ENCODE measurements at regions not wholly inside any gene's neighbourhood (a gene's known extent, or its start where the extent isn't known, plus 50 kb on each side); places are given as distances from the start of the nearest gene placed in this dataset.

DNA sequence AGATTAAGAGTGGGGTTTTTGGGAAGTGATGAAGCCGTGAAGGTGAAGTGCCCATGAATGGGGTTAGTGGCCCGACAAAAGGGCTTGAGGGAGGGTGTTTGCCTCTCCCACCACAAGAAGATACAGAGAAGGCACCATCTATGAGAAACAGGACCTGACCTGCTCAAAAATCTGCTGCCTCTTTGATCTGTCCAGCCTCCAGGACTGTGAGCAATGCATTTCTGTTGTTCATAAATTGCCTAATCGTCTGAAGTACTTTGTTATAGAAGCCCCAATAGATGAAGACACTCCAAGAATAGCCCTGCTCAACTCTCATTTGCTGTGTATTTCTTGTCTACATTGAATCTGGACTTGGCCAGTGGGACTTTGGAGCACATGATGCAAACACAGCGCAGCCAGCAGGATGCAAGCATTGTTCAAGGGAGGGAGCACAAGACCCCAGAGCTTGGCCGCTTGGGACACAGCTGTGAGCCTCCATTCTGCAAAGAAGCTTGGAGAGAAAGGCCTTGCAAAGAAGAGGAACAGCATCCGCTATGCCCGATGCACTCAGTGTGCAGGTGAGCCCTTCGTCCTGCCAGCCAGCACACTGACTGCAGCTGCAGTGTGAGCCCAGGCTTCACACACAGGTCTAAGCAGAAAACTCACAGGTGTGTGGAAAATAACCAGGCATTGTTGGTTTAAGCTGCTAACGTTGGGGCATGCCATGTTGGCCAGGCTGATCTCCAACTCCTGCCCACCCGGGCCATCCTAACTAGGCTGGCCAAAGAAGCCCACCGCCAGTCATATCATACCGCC, 73.2 kb upstream of the KLF6 start:
- no peak for ATAC-seq
- intact Hi-C loops (cut with micrococcal nuclease), result no loop called here
- TF ChIP-seq CTCF (IDR thresholded peaks at IDR 0.05), result no peak

GRCh38 chr10:3857318-3857717, 72.3 kb upstream of the KLF6 start:
- intact Hi-C loops (cut with micrococcal nuclease), result no loop called here
- H3K36me3 Mint-ChIP-seq, result no peaks in the 10 kb centered on the region
- H3K9me3 Mint-ChIP-seq, result no peaks in the 10 kb centered on the region
- Histone ChIP-seq H3K36me3 (ENCODE audit: control insufficient read depth, insufficient read depth, low read length) (no peaks in the 10 kb centered on the region), H3K4me3 (ENCODE audit: low read length) (no peak overlapping the region), H3K4me1 (ENCODE audit: control insufficient read depth, insufficient read depth, low read length) (peaks cover 4% of the 10 kb centered on the region), H3K9me3 (ENCODE audit: control insufficient read depth, insufficient read depth, low read length) (no peaks in the 10 kb centered on the region), H3K27ac (ENCODE audit: low read length) (no peak overlapping the region), H3K27me3 (ENCODE audit: control insufficient read depth, insufficient read depth, low read length) (no peaks in the 10 kb centered on the region)
- DNase-seq (no peak), ATAC-seq (no peak)
- WGBS (ENCODE audit: insufficient coverage), result 94% methylated on average over 8 of the region's 8 CpGs
- no peak overlapping the region for H3K27ac Mint-ChIP-seq
- TF ChIP-seq CTCF (IDR thresholded peaks at IDR 0.05), result no peak
- no peaks in the 10 kb centered on the region for H3K27me3 Mint-ChIP-seq (ENCODE audit: low read depth in 2 of 2)
- no peak overlapping the region for H3K4me3 Mint-ChIP-seq
- H3K4me1 Mint-ChIP-seq, result peaks cover 1 to 7% of the 10 kb centered on the region in 2 donors

More for the DNA sequence above, 73.2 kb upstream of the KLF6 start:
- Histone ChIP-seq H3K4me3 (ENCODE audit: low read length) (no peak overlapping the region), H3K9me3 (ENCODE audit: control insufficient read depth, insufficient read depth, low read length) (no peaks in the 10 kb centered on the region), H3K27me3 (ENCODE audit: control insufficient read depth, insufficient read depth, low read length) (no peaks in the 10 kb centered on the region), H3K4me1 (ENCODE audit: control insufficient read depth, insufficient read depth, low read length) (no peaks in the 10 kb centered on the region), H3K27ac (ENCODE audit: low read length) (no peak overlapping the region), H3K36me3 (ENCODE audit: control insufficient read depth, insufficient read depth, low read length) (no peaks in the 10 kb centered on the region)
- Mint-ChIP-seq H3K9me3 (no peaks in the 10 kb centered on the region), H3K4me1 (peaks cover 0 to 5% of the 10 kb centered on the region in 2 donors), H3K36me3 (no peaks in the 10 kb centered on the region), H3K27ac (no peak overlapping the region), H3K27me3 (ENCODE audit: low read depth in 2 of 2) (no peaks in the 10 kb centered on the region), H3K4me3 (no peak overlapping the region)
- no peak for DNase-seq
- WGBS (ENCODE audit: insufficient coverage), result 89% methylated on average over 12 of the region's 12 CpGs

GRCh38 chr10:3856593-3856992, 71.6 kb upstream of the KLF6 start:
- Histone ChIP-seq H3K9me3 (ENCODE audit: control insufficient read depth, insufficient read depth, low read length) (no peaks in the 10 kb centered on the region), H3K4me1 (ENCODE audit: control insufficient read depth, insufficient read depth, low read length) (peaks cover 6% of the 10 kb centered on the region), H3K4me3 (ENCODE audit: low read length) (no peak overlapping the region), H3K27me3 (ENCODE audit: control insufficient read depth, insufficient read depth, low read length) (no peaks in the 10 kb centered on the region), H3K27ac (ENCODE audit: low read length) (no peak overlapping the region), H3K36me3 (ENCODE audit: control insufficient read depth, insufficient read depth, low read length) (no peaks in the 10 kb centered on the region)
- Mint-ChIP-seq H3K36me3 (no peaks in the 10 kb centered on the region), H3K9me3 (no peaks in the 10 kb centered on the region), H3K4me3 (no peak overlapping the region), H3K27ac (peak overlapping the region in 1 of 2 donors; percentile 6), H3K4me1 (peaks cover 8 to 14% of the 10 kb centered on the region in 2 donors), H3K27me3 (ENCODE audit: low read depth in 2 of 2) (no peaks in the 10 kb centered on the region)
- intact Hi-C loops (cut with micrococcal nuclease), result no loop called here
- WGBS (ENCODE audit: insufficient coverage), result 96% methylated on average over 6 of the region's 7 CpGs
- no peak for TF ChIP-seq CTCF (IDR thresholded peaks at IDR 0.05)
- ATAC-seq (no peak), DNase-seq (no peak)

Measured in natural killer cell (primary cell).